ENCODE measurements at regions not wholly inside any gene's neighbourhood (a gene's known extent, or its start where the extent isn't known, plus 50 kb on each side); places are given as distances from the start of the nearest gene placed in this dataset.

- Histone ChIP-seq H3K27me3 (ENCODE audit: control insufficient read depth in 2 of 2, insufficient read depth in 2 of 2, low read length in 2 of 2) (peaks cover 0 to 6% of the 10 kb centered on the region in 2 donors), H3K27ac (ENCODE audit: low read depth in 1 of 2, low read length in 2 of 2) (no peak overlapping the region), H4K20me1 (ENCODE audit: insufficient read depth, low read length) (no peaks in the 10 kb centered on the region), H2AFZ (ENCODE audit: insufficient read depth, low read depth, low read length, poor library complexity, severe bottlenecking) (no peak overlapping the region), H3K9me3 (replicated peaks in 1 of 2; ENCODE audit: control insufficient read depth in 1 of 2, insufficient read depth in 1 of 2, low read length in 2 of 2) (no peaks in the 10 kb centered on the region), H3K4me2 (replicated peaks; ENCODE audit: extremely low read depth, low read length, poor library complexity, severe bottlenecking) (no peak overlapping the region), H3K36me3 (replicated peaks in 1 of 2; ENCODE audit: control insufficient read depth in 1 of 2, insufficient read depth in 2 of 2, low read length in 2 of 2) (no peaks in the 10 kb centered on the region), H3K4me3 (replicated peaks in 1 of 3; ENCODE audit: low read depth in 2 of 3, low read length in 3 of 3) (no peak overlapping the region), H3K9ac (ENCODE audit: insufficient read depth, low read length, poor library complexity, severe bottlenecking) (no peak overlapping the region), H3K79me2 (ENCODE audit: insufficient read depth, low read length) (no peaks in the 10 kb centered on the region), H3K4me1 (ENCODE audit: control insufficient read depth in 1 of 2, insufficient read depth in 2 of 2, low read length in 2 of 2) (no peaks in the 10 kb centered on the region)
- TF ChIP-seq CTCF (IDR thresholded peaks at IDR 0.05), result no peak
- intact Hi-C loops (cut with micrococcal nuclease), result no loop called here
- peaks cover 3 to 8% (median 5%) of the 10 kb centered on the region in 3 donors for H3K27me3 Mint-ChIP-seq (ENCODE audit: low read depth in 3 of 3)
- H3K9me3 Mint-ChIP-seq, result peaks cover 0 to 2% (median 0%) of the 10 kb centered on the region in 7 donors
- no peak for DNase-seq
- H3K27ac Mint-ChIP-seq, result no peak overlapping the region
- H3K4me3 Mint-ChIP-seq, result no peak overlapping the region
- 76% methylated on average over 2 of the region's 6 CpGs for WGBS (ENCODE audit: insufficient coverage)
- H3K36me3 Mint-ChIP-seq, result no peaks in the 10 kb centered on the region
- no peaks in the 10 kb centered on the region for H3K4me1 Mint-ChIP-seq
Measured at GRCh38 chr5:158478139-158478538, 619.2 kb upstream of the CLINT1 start.

DNA sequence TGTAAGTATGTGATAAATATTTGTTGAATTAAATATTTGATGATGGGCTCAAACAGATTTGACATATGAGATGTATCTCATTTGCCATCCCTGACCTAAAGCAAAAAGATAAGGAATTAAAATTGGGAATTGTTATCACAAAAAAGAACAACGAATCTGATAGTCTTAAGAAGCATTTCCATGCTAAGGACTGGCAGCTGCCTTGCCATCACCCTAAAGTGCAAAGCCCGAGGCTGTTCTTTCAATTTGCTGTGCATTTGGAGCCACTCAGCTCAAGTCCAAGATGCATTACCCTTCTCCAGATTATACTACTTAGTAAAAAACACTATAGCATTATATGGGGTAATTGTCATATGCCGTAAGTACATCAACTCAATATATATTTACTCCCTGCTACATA is 618.3 kb upstream of the CLINT1 start:
- Histone ChIP-seq H2AFZ (ENCODE audit: insufficient read depth, low read depth, low read length, poor library complexity, severe bottlenecking) (no peak overlapping the region), H3K79me2 (ENCODE audit: insufficient read depth, low read length) (no peaks in the 10 kb centered on the region), H3K4me3 (replicated peaks in 1 of 3; ENCODE audit: low read depth in 2 of 3, low read length in 3 of 3) (no peak overlapping the region), H3K27ac (ENCODE audit: low read depth in 1 of 2, low read length in 2 of 2) (no peak overlapping the region), H3K36me3 (replicated peaks in 1 of 2; ENCODE audit: control insufficient read depth in 1 of 2, insufficient read depth in 2 of 2, low read length in 2 of 2) (no peaks in the 10 kb centered on the region), H4K20me1 (ENCODE audit: insufficient read depth, low read length) (no peaks in the 10 kb centered on the region), H3K9me3 (replicated peaks in 1 of 2; ENCODE audit: control insufficient read depth in 1 of 2, insufficient read depth in 1 of 2, low read length in 2 of 2) (no peaks in the 10 kb centered on the region), H3K4me1 (ENCODE audit: control insufficient read depth in 1 of 2, insufficient read depth in 2 of 2, low read length in 2 of 2) (no peaks in the 10 kb centered on the region), H3K27me3 (ENCODE audit: control insufficient read depth in 2 of 2, insufficient read depth in 2 of 2, low read length in 2 of 2) (peaks cover 0 to 6% of the 10 kb centered on the region in 2 donors), H3K9ac (ENCODE audit: insufficient read depth, low read length, poor library complexity, severe bottlenecking) (no peak overlapping the region), H3K4me2 (replicated peaks; ENCODE audit: extremely low read depth, low read length, poor library complexity, severe bottlenecking) (no peak overlapping the region)
- H3K9me3 Mint-ChIP-seq, result peaks cover 0 to 2% (median 0%) of the 10 kb centered on the region in 7 donors
- intact Hi-C loops (cut with micrococcal nuclease), result no loop called here
- H3K36me3 Mint-ChIP-seq, result no peaks in the 10 kb centered on the region
- no peaks in the 10 kb centered on the region for H3K4me1 Mint-ChIP-seq
- no peak overlapping the region for H3K4me3 Mint-ChIP-seq
- no peak for DNase-seq
- no peak for TF ChIP-seq CTCF (IDR thresholded peaks at IDR 0.05)
- WGBS (ENCODE audit: insufficient coverage), result 100% methylated on average over 1 of the region's 3 CpGs
- no peak overlapping the region for H3K27ac Mint-ChIP-seq
- peaks cover 5 to 8% (median 6%) of the 10 kb centered on the region in 3 donors for H3K27me3 Mint-ChIP-seq (ENCODE audit: low read depth in 3 of 3)
